Astrocyte of the spinal cord (primary cell): ENCODE measurements at regions not wholly inside any gene's neighbourhood (a gene's known extent, or its start where the extent isn't known, plus 50 kb on each side); places are given as distances from the start of the nearest gene placed in this dataset.

Source experiments
- DNase-seq: peaks from one replicate; pipeline ENCODE4 v3.0.0; 2011; ENCODE audit warnings: low read depth, low spot score
- H3K4me3 ChIP-seq: 2 replicates; pipeline ENCODE4 v1.5.1; 2011; ENCODE audit warnings: low read depth, mild to moderate bottlenecking, low read length, moderate library complexity
- CTCF ChIP-seq: IDR thresholded peaks from 2 replicates; pipeline ENCODE4 v1.5.1; 2012; ENCODE audit warnings: low read depth, mild to moderate bottlenecking, low read length, inconsistent platforms
- in situ Hi-C: cut with HindIII; loops from 2 replicates; pipeline ENCODE4 v1.10.0; 2017; ENCODE audit warnings: low sequenced_read_pairs

GRCh38 chr10:111887266-111887665 is 296.3 kb downstream of the GPAM start:
- no peak for DNase-seq
- in situ Hi-C loops, result no loop called here
- TF ChIP-seq CTCF, result no peak
- H3K4me3 ChIP-seq, result no peak overlapping the region

- in situ Hi-C loops, result no loop called here
- TF ChIP-seq CTCF, result no peak
- H3K4me3 ChIP-seq, result no peak overlapping the region
- DNase-seq, result no peak
These were observed 293.5 kb downstream of the GPAM start for GRCh38 chr10:111890046-111890445.

- TF ChIP-seq CTCF, result no peak
- no peak for DNase-seq
- in situ Hi-C loops, result no loop called here
- H3K4me3 ChIP-seq, result no peak overlapping the region
These were observed 267.6 kb downstream of the GPAM start for GRCh38 chr10:111916011-111916410.

- in situ Hi-C loops, result no loop called here
- TF ChIP-seq CTCF, result no peak
- H3K4me3 ChIP-seq, result no peak overlapping the region
- DNase-seq, result no peak
These were observed 261.7 kb downstream of the GPAM start for GRCh38 chr10:111921821-111922220.

GRCh38 chr10:111923032-111923431 is 260.5 kb downstream of the GPAM start:
- in situ Hi-C loops, result no loop called here
- DNase-seq, result no peak
- H3K4me3 ChIP-seq, result no peak overlapping the region
- TF ChIP-seq CTCF, result no peak

- in situ Hi-C loops, result no loop called here
- no peak for DNase-seq
- TF ChIP-seq CTCF, result no peak
- no peak overlapping the region for H3K4me3 ChIP-seq
These were observed 257.3 kb downstream of the GPAM start for GRCh38 chr10:111926286-111926685.

- no peak for DNase-seq
- in situ Hi-C loops, result no loop called here
- no peak for TF ChIP-seq CTCF
- H3K4me3 ChIP-seq, result no peak overlapping the region
These were observed 249.6 kb downstream of the GPAM start for GRCh38 chr10:111933937-111934336.
